ENCODE measurements at regions not wholly inside any gene's neighbourhood (a gene's known extent, or its start where the extent isn't known, plus 50 kb on each side); places are given as distances from the start of the nearest gene placed in this dataset.
"Not testable (repeated sequence)": the region's sequence is repeated elsewhere in the genome, so short reads cannot be mapped to it uniquely, and the experiment has no call there.

DNA sequence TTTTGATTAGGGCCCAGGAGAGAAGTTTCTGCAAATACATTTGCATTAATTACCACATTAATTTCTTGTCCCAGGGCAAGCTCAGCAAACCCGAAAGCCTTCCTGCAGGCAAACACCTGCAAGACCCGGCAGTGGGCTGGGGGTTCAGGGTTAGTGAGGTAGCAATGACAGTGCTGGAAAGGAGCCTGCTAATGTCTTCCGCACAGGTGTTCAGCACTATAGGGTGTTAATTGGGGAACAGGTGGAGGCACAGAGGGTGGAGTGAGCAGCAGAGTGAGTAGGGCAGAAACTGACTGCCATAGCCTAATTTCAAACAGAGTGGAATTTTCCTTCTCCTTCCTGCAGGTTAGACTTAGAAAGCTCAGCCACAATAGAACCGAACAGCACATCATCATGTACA, 50.9 kb upstream of the UBASH3B start:
- DNase-seq (ENCODE audit: low read depth) = no peak

GRCh38 chr11:122601141-122602125, 54.1 kb upstream of the UBASH3B start:
- peak; percentile 25 for DNase-seq (ENCODE audit: low read depth)

DNA sequence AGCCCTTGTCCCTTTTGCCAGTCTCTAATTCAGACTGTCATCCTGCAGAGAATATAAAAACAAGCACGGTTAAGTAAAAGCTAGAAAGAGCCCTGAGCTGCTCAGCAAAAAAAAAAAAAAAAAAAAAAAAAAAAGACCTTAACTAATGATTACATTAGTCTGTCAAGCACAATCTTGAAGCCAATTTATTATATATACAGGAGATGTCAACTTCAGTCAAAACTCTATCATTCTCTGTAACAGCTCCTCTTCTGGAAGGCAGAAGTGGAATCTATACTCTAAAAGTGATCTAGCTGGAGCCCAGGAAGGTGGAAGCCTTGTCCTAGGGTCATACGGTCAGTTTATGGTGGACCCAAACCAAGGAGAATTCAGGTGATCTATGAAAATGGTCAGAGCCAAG, 55.2 kb upstream of the UBASH3B start:
- DNase-seq (ENCODE audit: low read depth) = no peak

DNA sequence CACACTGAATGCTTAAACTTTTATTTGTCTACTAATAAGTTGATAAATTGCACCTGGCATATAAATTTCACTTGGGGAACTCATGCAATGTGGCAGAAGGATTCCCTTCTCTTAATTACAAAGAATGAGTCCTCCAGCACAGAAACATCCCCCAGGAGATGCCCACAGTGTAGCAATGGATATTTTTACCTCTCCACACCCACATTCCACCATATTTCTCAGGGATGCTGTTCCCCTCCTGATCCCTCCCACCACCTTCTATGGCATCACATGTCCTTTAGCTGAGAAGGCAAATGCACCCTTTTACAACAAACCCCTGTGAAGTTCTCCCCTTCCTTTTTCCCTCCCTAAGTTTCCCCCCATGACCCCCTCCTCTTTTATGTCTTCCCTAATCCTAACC, 56.1 kb upstream of the UBASH3B start:
- no peak for DNase-seq (ENCODE audit: low read depth)

- DNase-seq (ENCODE audit: low read depth) = no peak
Observed at GRCh38 chr11:122598971-122599370, 56.6 kb upstream of the UBASH3B start.

- no peak for DNase-seq (ENCODE audit: low read depth)
Observed at GRCh38 chr11:122597511-122597910, 58.0 kb upstream of the UBASH3B start.

DNA sequence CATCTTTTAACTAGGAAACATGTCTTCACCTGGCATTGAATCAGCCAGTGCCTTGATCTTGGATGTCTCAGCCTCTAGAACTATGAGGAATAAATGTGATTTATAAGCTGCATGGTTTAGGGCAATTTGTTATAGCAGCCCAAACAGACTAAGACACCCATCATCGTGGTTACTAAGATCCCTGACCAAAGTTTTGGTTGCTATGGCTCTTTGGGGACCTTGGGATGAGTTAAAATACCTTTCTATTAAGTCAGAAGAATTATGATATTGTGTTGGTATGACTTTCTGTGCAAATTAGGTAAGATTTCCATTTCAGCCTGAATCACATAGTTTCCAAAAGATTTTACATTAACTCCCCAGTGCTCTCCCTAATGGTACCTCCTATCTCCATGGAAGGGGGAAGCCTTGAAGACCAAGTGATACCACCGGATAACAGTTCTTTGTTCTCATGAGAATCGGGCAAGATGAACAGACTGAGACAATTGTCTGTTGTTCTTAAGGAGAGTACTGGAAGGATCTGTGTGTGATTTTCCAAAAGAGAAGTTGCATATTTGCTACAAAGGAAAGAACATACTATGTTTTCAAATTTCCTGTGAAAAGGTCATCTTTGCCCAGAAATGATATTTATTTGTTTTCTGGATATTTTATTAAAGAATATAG, 60.4 kb upstream of the UBASH3B start:
- no peak for DNase-seq (ENCODE audit: low read depth)

GRCh38 chr11:122593473-122594420, 61.8 kb upstream of the UBASH3B start:
- no peak for DNase-seq (ENCODE audit: low read depth)

DNA sequence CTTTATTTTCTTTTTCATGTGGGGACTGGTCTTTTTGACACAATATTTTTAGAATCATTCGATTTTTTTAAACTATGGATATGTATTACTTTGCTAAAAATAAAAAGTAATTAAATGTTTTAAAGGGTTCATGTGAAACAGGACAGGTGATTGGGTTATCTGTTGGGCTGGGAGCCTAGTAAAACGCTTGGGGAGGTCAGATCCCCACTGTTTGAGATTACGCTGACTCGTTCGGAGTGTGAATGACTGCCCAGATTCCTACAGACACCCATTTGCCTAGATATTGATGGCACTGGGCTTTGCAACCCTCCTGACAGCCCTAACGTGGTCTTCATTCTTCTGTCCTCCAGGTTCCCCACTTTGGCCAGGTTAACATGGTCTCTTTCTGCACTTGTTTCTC, 62.9 kb upstream of the UBASH3B start:
- DNase-seq (ENCODE audit: low read depth) = no peak

GRCh38 chr11:122584670-122585069, 70.9 kb upstream of the UBASH3B start:
- DNase-seq (ENCODE audit: low read depth) = peak; percentile 65

DNA sequence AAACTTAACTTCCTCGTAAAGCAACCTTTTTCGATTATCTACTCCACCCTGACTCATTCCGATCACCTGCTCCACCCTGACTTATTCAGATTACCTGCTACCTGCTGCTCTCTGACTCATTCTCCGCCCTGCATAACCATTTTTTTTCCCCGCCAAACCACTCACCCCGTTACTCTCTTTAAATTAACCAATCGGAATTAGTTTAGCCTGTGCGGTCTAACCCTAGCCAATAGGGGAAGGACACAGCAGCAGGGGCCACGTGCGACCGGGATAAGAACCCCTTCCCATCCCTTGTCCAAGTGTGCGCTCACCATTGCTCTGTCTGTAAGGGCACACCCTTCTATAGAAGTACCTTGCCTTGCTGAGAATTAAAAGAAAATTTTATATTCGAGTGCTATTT, 75.5 kb upstream of the UBASH3B start:
- not testable (repeated sequence) for DNase-seq (ENCODE audit: low read depth)

DNA sequence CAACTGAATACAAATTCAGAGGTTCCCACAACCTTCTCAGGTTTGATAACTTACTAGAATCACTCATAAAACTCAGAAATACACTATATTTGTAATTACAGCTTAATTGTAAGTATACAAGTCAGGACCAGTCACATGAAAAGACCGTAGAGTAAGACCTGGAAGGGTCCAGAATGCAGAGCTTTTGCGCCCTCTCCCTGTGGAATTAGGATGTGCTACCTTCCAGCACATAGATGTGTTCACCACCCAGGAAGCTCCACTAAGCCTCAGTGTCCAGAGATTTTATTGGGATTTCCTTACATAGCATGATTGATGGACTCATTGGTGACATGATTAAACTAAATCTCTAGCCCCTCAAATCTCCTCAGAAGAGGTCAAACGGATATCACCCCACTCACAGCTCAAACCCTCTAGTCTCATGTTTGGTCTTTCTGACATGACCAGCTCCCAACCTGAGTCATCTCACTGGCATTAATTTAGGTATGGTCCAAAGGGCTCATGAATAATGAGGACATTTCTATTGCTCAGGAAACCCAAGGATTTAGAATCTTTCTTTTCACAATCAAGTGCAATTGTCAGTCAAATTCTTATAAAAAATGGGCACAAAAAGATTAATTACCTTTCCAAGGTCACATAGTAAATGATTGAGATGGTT, 77.2 kb upstream of the UBASH3B start:
- peak; percentile 17 for DNase-seq (ENCODE audit: low read depth)

DNA sequence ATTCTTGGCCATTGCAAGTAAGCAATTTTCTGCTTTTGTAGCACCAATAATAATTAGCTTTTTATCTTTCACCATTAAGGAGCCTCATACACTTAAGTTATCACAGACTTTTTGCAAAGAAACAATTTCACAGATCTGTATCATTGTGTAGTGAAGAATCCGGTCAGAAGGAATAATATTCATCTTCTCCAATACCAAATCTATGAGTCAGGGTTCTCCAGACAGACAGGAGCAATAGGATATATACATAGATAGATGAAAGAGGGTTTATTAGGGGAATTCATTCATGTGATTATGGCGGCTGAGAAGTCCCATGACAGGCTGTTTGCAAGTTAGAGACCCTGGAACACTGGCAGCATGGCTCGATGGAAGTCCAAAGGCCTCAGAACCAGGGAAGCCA, 82.9 kb upstream of the UBASH3B start:
- DNase-seq (ENCODE audit: low read depth) = no peak

DNA sequence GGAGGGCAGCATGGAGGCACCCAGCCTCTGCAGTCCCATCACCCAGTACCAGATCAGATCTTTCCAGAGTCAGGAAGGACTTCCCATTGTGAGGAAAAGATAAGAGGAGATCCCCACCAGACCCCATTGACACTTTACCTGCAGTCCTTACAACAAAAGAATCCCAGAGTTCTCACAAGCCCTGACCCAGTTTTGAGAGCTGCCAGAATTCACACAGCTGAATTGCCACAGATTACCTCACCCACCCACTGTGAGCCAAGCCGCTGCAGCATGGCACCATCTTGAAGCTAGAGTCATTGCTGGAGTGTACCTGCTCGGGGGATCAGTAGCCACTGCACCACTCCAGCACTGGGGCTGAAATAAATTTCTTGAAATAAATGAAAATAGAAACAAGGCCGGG, 91.8 kb upstream of the UBASH3B start:
- DNase-seq (ENCODE audit: low read depth) = no peak

- DNase-seq (ENCODE audit: low read depth) = no peak
Observed at GRCh38 chr11:122559734-122560382, 95.7 kb upstream of the UBASH3B start.

GRCh38 chr11:122559218-122559617, 96.3 kb upstream of the UBASH3B start:
- not testable (repeated sequence) for DNase-seq (ENCODE audit: low read depth)

GRCh38 chr11:122557163-122557562, 98.4 kb upstream of the UBASH3B start:
- not testable (repeated sequence) for DNase-seq (ENCODE audit: low read depth)

GRCh38 chr11:122556605-122557004, 98.9 kb upstream of the UBASH3B start:
- peak; percentile 23 for DNase-seq (ENCODE audit: low read depth)

DNA sequence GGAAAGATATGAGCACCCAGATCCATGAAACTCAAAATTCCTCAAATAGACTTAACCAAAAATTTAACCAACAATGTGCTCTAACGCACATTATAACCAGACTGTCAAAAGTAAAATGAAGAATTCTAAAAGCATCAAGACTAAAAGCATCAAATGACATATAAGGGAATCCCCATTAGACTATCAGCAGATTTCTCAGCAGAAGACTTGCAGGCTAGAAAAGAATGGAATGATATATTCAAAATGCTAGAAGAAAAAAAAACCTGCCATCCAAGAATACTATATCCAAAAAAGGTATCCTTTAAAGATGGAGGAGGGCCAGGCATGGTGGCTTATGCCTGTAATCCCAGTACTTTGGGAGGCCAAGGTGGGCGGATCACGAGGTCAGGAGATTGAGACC, 117.5 kb upstream of the UBASH3B start:
- no peak for DNase-seq (ENCODE audit: low read depth)

DNA sequence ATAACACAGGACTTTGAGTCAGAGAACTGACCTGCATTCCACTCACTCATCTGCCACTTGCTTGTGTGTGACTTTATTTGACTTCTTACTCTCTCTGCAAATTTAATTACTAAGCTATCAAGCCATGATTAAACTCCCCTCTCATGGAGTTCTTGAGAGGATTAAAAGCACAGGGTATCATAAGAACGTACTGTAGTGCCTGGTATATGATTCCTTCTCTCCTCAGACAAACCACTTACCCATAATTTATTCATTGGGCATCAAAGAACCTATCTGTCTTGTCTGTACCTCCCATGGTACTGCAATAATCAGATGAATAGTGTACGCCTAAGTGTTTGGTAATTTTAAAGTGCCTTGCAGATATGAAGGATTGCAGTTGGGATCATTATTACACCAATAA, 130.6 kb upstream of the UBASH3B start:
- DNase-seq (ENCODE audit: low read depth) = no peak

All from RPMI7951 (cell line).